ENCODE measurements at regions not wholly inside any gene's neighbourhood (a gene's known extent, or its start where the extent isn't known, plus 50 kb on each side); places are given as distances from the start of the nearest gene placed in this dataset.

DNA sequence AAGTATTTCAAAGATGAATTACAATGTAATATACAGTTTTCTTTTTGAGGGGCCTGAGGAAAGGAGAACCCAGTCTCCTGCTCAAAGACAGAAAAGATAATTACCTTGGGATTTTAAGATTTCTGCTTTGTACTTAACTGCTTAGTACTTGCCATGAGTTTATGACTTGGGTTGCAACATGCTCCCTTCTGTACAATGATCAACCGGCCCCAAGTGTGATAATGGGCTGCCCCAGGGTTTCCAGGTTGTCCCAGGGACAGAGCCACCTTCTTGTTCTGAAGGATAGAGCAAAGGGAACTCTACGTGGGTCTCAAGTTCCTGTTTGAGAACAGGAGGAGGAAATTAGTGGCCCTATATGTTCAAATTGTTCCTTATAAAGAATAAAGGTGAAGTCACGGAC lies 104.8 kb downstream of the ABHD5 start:
- no peak overlapping the region for H3K4me3 ChIP-seq (ENCODE audit: low read depth, low read length)
- no peak for DNase-seq (ENCODE audit: low read depth)
- TF ChIP-seq, protein P1, sequence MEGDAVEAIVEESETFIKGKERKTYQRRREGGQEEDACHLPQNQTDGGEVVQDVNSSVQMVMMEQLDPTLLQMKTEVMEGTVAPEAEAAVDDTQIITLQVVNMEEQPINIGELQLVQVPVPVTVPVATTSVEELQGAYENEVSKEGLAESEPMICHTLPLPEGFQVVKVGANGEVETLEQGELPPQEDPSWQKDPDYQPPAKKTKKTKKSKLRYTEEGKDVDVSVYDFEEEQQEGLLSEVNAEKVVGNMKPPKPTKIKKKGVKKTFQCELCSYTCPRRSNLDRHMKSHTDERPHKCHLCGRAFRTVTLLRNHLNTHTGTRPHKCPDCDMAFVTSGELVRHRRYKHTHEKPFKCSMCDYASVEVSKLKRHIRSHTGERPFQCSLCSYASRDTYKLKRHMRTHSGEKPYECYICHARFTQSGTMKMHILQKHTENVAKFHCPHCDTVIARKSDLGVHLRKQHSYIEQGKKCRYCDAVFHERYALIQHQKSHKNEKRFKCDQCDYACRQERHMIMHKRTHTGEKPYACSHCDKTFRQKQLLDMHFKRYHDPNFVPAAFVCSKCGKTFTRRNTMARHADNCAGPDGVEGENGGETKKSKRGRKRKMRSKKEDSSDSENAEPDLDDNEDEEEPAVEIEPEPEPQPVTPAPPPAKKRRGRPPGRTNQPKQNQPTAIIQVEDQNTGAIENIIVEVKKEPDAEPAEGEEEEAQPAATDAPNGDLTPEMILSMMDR (IDR thresholded peaks at IDR 0.05; ENCODE audit: insufficient read depth, low read depth, low read length, missing control alignments) = no peak

DNA sequence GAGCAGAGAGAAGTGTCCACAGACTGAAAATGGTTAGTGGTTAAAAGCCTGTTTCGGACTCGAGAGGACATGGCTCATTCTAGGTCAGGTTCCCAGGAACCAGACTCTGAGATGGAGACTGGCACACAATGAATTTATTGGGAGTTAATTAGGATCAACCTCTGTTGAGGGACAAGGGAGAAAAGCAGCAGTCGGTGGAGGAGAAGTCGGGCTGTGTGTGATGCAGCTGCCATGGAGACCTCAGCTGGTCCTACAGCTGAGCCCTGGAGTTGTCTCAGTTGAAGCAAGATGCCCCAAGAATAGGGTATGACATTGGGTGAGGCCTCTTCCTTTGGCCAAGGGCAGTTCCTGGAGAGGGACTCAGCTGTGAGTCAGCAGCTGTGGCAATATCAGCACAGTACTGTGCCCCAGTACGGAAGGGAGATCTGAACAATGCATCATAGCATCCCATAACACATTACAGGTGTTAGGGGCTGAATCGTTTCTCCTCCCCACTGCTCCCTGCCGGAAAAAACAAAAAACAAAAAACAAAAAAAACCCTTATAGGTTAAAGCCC lies 105.4 kb downstream of the ABHD5 start:
- DNase-seq (ENCODE audit: low read depth) = no peak
- TF ChIP-seq, protein P1 (IDR thresholded peaks at IDR 0.05; ENCODE audit: insufficient read depth, low read depth, low read length, missing control alignments) = no peak
- no peak overlapping the region for H3K4me3 ChIP-seq (ENCODE audit: low read depth, low read length)

- TF ChIP-seq, protein P1 (IDR thresholded peaks at IDR 0.05; ENCODE audit: insufficient read depth, low read depth, low read length, missing control alignments) = no peak
- no peak for DNase-seq (ENCODE audit: low read depth)
- H3K4me3 ChIP-seq (ENCODE audit: low read depth, low read length) = no peak overlapping the region
Measured at GRCh38 chr3:43797794-43798193, 107.1 kb downstream of the ABHD5 start.

DNA sequence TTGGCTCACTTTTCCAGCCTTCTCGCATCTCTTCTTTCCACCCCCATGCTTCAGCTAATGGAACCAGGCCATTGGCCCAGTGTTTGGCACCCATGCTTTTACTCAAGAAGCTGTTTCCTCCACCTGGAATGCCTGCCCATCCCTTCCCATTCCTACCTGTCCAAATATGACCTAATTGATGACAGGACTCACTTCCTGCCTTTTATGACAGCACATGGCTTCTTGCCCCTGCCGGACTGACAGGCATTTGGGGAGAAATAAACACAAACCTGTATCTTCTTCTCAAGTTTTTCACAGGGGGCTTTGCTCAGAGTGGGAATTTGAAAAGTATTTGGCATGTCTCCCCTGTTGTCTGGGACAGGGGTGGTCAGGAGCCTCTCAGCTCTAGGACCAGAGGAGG lies 120.1 kb downstream of the ABHD5 start:
- DNase-seq (ENCODE audit: low read depth) = no peak
- TF ChIP-seq, protein P1 (IDR thresholded peaks at IDR 0.05; ENCODE audit: insufficient read depth, low read depth, low read length, missing control alignments) = no peak
- no peak overlapping the region for H3K4me3 ChIP-seq (ENCODE audit: low read depth, low read length)

- TF ChIP-seq, protein P1 (IDR thresholded peaks at IDR 0.05; ENCODE audit: insufficient read depth, low read depth, low read length, missing control alignments) = no peak
- H3K4me3 ChIP-seq (ENCODE audit: low read depth, low read length) = no peak overlapping the region
- no peak for DNase-seq (ENCODE audit: low read depth)
Measured at GRCh38 chr3:43814461-43814860, 123.7 kb downstream of the ABHD5 start.

DNA sequence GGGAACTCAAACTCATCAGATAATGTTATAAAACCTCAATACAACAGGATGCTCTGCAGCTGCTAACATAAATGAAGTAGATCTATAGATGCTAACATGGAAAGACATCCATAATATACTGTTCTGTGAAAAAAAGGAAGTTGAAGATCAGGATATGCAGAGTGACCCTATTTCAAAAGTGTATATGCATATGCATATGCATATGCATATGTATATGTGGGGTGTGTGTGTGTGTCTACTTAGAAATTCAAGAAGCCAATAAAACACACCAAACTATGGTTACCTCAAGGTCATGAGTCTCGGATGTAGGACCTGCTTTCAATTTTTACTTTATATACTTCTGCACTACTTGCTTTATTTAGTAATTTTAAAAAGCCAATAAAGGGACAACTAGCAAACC lies 125.6 kb downstream of the ABHD5 start:
- TF ChIP-seq, protein P1 (IDR thresholded peaks at IDR 0.05; ENCODE audit: insufficient read depth, low read depth, low read length, missing control alignments) = no peak
- no peak overlapping the region for H3K4me3 ChIP-seq (ENCODE audit: low read depth, low read length)
- DNase-seq (ENCODE audit: low read depth) = no peak

GRCh38 chr3:43817064-43817463 lies 126.3 kb downstream of the ABHD5 start:
- DNase-seq (ENCODE audit: low read depth) = no peak
- no peak overlapping the region for H3K4me3 ChIP-seq (ENCODE audit: low read depth, low read length)
- TF ChIP-seq, protein P1 (IDR thresholded peaks at IDR 0.05; ENCODE audit: insufficient read depth, low read depth, low read length, missing control alignments) = no peak
